WTC11 (cell line): ENCODE measurements at regions not wholly inside any gene's neighbourhood (a gene's known extent, or its start where the extent isn't known, plus 50 kb on each side); places are given as distances from the start of the nearest gene placed in this dataset.

Source experiments
- ATAC-seq: fragments of 200-7000 bp; cut with Tn5 transposase; 2 replicates; pipeline ENCODE4 v1.10.0; 2021; ENCODE audit warnings: mild to moderate bottlenecking, moderate library complexity
- CTCF ChIA-PET: fragments of 300-600 bp; sonication (Branson Sonifier 250); formaldehyde crosslinking; loops from one replicate; lab custom pipeline; 2021; ENCODE audit warnings: antibody characterized with exemption; lab: Charles Lee
- POLR2A ChIA-PET: fragments of 350-600 bp; sonication (Branson Sonifier 250); formaldehyde crosslinking; loops from one replicate; lab custom pipeline; 2021; ENCODE audit warnings: antibody characterized with exemption; lab: Charles Lee
- DNase-seq: peaks from one replicate; pipeline ENCODE4 v3.0.0; 2021; ENCODE audit warnings: low spot score
- H3K27ac Mint-ChIP-seq: 2 replicates; pipeline ENCODE4 v1.8.0; 2021; ENCODE audit warnings: mixed read lengths
- H3K27me3 Mint-ChIP-seq: 2 replicates; pipeline ENCODE4 v1.8.0; 2021; ENCODE audit warnings: low read depth, mild to moderate bottlenecking, moderate library complexity, mixed read lengths
- H3K36me3 Mint-ChIP-seq: 2 replicates; pipeline ENCODE4 v1.8.0; 2021; ENCODE audit warnings: mixed read lengths
- H3K4me1 Mint-ChIP-seq: 2 replicates; pipeline ENCODE4 v1.8.0; 2022; ENCODE audit warnings: mixed read lengths
- H3K4me3 Mint-ChIP-seq: 2 replicates; pipeline ENCODE4 v1.8.0; 2021; ENCODE audit warnings: mild to moderate bottlenecking, moderate library complexity, mixed read lengths
- H3K9me3 Mint-ChIP-seq: 2 replicates; pipeline ENCODE4 v1.8.0; 2021; ENCODE audit warnings: mixed read lengths
- CREB1 ChIP-seq: sonication (generic); formaldehyde crosslinking; IDR thresholded peaks from 2 replicates; pipeline ENCODE4 v1.8.0; 2023; ENCODE audit warnings: mild to moderate bottlenecking, missing genetic modification reagents
- EMX1 ChIP-seq: fragments of 250-450 bp; sonication (Bioruptor Pico); IDR thresholded peaks from 2 replicates; pipeline ENCODE4 v1.8.0; 2021; ENCODE audit warnings: mild to moderate bottlenecking
- GABPB1 ChIP-seq: sonication (generic); formaldehyde crosslinking; IDR thresholded peaks from 2 replicates; pipeline ENCODE4 v1.8.1; 2023; ENCODE audit warnings: mild to moderate bottlenecking, missing genetic modification reagents
- NFE2L1 ChIP-seq: sonication (generic); formaldehyde crosslinking; IDR thresholded peaks from 2 replicates; pipeline ENCODE4 v1.8.1; 2023; ENCODE audit warnings: missing genetic modification reagents
- SOX15 ChIP-seq: fragments of 250-450 bp; sonication (Bioruptor Pico); IDR thresholded peaks from 2 replicates; pipeline ENCODE4 v1.9.0; 2021; ENCODE audit warnings: mild to moderate bottlenecking
- TP53 ChIP-seq: sonication (generic); formaldehyde crosslinking; IDR thresholded peaks from 2 replicates; pipeline ENCODE4 v1.8.1; 2023; ENCODE audit warnings: mild to moderate bottlenecking, missing genetic modification reagents
- ZNF396 ChIP-seq: fragments of 250-450 bp; sonication (Bioruptor Pico); IDR thresholded peaks from 2 replicates; pipeline ENCODE4 v1.8.0; 2021; ENCODE audit warnings: mild to moderate bottlenecking, moderate library complexity, borderline replicate concordance
- ZNF416 ChIP-seq: fragments of 250-450 bp; sonication (Bioruptor Pico); IDR thresholded peaks from 2 replicates; pipeline ENCODE4 v1.9.0; 2021; ENCODE audit warnings: mild to moderate bottlenecking, inconsistent platforms
- ZNF423 ChIP-seq: fragments of 250-450 bp; sonication (Bioruptor Pico); IDR thresholded peaks from 2 replicates; pipeline ENCODE4 v2.1.2; 2022; ENCODE audit warnings: mild to moderate bottlenecking, moderate library complexity
- ZNF671 ChIP-seq: fragments of 250-450 bp; sonication (Bioruptor Pico); IDR thresholded peaks from 2 replicates; pipeline ENCODE4 v1.8.0; 2021; ENCODE audit warnings: mild to moderate bottlenecking
- TF ChIP-seq, protein P1 (sequence below): sonication (generic); formaldehyde crosslinking; conservative IDR thresholded peaks from 2 replicates; pipeline ENCODE4 v1.8.1; 2023; ENCODE audit warnings: mild to moderate bottlenecking, low read depth, missing genetic modification reagents, moderate library complexity
- TF ChIP-seq, protein P2 (sequence below): fragments of 250-450 bp; sonication (Bioruptor Pico); IDR thresholded peaks from 2 replicates; pipeline ENCODE4 v1.9.0; 2021; ENCODE audit warnings: mild to moderate bottlenecking, borderline replicate concordance
- TF ChIP-seq, protein P3 (sequence below): sonication (generic); formaldehyde crosslinking; IDR thresholded peaks from 2 replicates; pipeline ENCODE4 v1.8.0; 2022; ENCODE audit warnings: mild to moderate bottlenecking, missing genetic modification reagents
- TF ChIP-seq, protein P4 (sequence below): sonication (generic); formaldehyde crosslinking; IDR thresholded peaks from 2 replicates; pipeline ENCODE4 v1.8.1; 2022; ENCODE audit warnings: mild to moderate bottlenecking, missing genetic modification reagents, moderate library complexity, borderline replicate concordance
- TF ChIP-seq, protein P5 (sequence below): sonication (generic); formaldehyde crosslinking; IDR thresholded peaks from 2 replicates; pipeline ENCODE4 v1.8.1; 2022; ENCODE audit warnings: missing genetic modification reagents, borderline replicate concordance

DNA sequence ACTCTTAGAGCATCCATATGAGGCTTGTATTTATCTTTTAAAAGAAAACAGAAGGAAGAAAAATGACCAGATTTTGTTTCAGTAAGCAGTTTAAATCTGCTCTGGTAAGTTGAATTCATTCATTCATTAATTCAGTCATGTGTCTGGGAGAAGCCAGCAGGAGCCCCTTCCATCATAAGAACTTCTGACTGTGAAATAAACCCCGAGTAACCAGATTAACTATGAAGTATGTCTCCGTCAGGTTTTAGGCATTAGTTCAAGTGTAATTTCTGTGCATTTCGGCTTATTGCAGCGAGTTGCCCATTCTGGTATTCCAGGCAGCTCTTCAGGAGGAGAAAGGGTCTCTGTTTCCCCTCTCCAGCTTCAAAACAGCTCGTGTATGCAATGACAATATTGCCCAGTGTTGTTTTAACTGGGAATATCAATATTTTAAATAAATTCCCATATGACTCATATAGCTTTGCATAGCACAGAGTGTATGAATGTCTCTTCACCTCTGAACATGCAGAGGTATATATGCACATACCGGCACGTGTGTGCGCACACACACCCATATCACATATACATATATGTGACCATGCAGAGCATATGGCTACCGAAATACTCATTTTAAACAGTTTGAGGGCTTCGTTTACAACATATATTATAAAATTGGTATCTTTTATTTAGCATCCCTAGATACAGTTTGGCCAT, 255.3 kb downstream of the BCOR start:
- Mint-ChIP-seq H3K4me3 (no peak overlapping the region), H3K27ac (no peak overlapping the region), H3K27me3 (no peaks in the 10 kb centered on the region; the same call in 1 of the 2 replicates), H3K4me1 (peaks cover 33% of the 10 kb centered on the region), H3K9me3 (peaks cover 4% of the 10 kb centered on the region), H3K36me3 (no peaks in the 10 kb centered on the region)
- TF ChIP-seq SOX15 (CRISPR knock-in tag) (no peak), EMX1 (no peak), ZNF416 (CRISPR knock-in tag) (no peak), NFE2L1 (no peak), TP53 (CRISPR knock-in tag) (no peak)
- TF ChIP-seq, protein P1, sequence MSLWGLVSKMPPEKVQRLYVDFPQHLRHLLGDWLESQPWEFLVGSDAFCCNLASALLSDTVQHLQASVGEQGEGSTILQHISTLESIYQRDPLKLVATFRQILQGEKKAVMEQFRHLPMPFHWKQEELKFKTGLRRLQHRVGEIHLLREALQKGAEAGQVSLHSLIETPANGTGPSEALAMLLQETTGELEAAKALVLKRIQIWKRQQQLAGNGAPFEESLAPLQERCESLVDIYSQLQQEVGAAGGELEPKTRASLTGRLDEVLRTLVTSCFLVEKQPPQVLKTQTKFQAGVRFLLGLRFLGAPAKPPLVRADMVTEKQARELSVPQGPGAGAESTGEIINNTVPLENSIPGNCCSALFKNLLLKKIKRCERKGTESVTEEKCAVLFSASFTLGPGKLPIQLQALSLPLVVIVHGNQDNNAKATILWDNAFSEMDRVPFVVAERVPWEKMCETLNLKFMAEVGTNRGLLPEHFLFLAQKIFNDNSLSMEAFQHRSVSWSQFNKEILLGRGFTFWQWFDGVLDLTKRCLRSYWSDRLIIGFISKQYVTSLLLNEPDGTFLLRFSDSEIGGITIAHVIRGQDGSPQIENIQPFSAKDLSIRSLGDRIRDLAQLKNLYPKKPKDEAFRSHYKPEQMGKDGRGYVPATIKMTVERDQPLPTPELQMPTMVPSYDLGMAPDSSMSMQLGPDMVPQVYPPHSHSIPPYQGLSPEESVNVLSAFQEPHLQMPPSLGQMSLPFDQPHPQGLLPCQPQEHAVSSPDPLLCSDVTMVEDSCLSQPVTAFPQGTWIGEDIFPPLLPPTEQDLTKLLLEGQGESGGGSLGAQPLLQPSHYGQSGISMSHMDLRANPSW: no peak
- TF ChIP-seq, protein P2, sequence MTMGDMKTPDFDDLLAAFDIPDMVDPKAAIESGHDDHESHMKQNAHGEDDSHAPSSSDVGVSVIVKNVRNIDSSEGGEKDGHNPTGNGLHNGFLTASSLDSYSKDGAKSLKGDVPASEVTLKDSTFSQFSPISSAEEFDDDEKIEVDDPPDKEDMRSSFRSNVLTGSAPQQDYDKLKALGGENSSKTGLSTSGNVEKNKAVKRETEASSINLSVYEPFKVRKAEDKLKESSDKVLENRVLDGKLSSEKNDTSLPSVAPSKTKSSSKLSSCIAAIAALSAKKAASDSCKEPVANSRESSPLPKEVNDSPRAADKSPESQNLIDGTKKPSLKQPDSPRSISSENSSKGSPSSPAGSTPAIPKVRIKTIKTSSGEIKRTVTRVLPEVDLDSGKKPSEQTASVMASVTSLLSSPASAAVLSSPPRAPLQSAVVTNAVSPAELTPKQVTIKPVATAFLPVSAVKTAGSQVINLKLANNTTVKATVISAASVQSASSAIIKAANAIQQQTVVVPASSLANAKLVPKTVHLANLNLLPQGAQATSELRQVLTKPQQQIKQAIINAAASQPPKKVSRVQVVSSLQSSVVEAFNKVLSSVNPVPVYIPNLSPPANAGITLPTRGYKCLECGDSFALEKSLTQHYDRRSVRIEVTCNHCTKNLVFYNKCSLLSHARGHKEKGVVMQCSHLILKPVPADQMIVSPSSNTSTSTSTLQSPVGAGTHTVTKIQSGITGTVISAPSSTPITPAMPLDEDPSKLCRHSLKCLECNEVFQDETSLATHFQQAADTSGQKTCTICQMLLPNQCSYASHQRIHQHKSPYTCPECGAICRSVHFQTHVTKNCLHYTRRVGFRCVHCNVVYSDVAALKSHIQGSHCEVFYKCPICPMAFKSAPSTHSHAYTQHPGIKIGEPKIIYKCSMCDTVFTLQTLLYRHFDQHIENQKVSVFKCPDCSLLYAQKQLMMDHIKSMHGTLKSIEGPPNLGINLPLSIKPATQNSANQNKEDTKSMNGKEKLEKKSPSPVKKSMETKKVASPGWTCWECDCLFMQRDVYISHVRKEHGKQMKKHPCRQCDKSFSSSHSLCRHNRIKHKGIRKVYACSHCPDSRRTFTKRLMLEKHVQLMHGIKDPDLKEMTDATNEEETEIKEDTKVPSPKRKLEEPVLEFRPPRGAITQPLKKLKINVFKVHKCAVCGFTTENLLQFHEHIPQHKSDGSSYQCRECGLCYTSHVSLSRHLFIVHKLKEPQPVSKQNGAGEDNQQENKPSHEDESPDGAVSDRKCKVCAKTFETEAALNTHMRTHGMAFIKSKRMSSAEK: no peak
- CTCF ChIA-PET: interaction anchor here (1.3 kb wide), 1 partner anchor 112 kb away, joined by 5 read pairs; no protein-coding TSS in a partner anchor
- DNase-seq (no peak), ATAC-seq (no peak)
- POLR2A ChIA-PET: no interaction called here

DNA sequence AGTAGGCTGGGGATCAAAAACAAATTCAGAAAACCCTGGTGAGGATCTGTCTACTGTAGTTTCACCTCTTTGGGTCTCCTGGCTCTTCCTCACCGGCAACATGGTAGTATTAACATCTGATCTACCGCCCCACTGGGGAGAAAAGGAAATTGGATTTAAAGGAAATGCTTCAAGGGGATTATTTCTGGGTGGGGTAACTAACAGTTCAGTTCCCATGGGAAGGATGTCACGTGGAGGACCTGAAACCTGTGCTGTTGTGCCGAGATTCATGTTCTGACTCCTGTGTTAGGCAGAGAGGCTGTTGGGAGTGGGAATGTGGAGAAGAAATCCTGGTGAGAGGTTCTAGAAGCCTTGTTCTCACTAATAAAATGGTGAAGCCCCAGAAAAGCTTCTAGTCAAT, 254.4 kb downstream of the BCOR start:
- ATAC-seq (no peak), DNase-seq (no peak)
- no peak overlapping the region for H3K27ac Mint-ChIP-seq
- H3K36me3 Mint-ChIP-seq: no peaks in the 10 kb centered on the region
- H3K4me1 Mint-ChIP-seq: peaks cover 35% of the 10 kb centered on the region
- no peak overlapping the region for H3K4me3 Mint-ChIP-seq
- H3K9me3 Mint-ChIP-seq: peaks cover 4% of the 10 kb centered on the region
- CTCF ChIA-PET: no interaction called here
- POLR2A ChIA-PET: no interaction called here
- TF ChIP-seq, protein P3, sequence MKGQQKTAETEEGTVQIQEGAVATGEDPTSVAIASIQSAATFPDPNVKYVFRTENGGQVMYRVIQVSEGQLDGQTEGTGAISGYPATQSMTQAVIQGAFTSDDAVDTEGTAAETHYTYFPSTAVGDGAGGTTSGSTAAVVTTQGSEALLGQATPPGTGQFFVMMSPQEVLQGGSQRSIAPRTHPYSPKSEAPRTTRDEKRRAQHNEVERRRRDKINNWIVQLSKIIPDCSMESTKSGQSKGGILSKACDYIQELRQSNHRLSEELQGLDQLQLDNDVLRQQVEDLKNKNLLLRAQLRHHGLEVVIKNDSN (CRISPR knock-in tag): no peak
- TF ChIP-seq, protein P4, sequence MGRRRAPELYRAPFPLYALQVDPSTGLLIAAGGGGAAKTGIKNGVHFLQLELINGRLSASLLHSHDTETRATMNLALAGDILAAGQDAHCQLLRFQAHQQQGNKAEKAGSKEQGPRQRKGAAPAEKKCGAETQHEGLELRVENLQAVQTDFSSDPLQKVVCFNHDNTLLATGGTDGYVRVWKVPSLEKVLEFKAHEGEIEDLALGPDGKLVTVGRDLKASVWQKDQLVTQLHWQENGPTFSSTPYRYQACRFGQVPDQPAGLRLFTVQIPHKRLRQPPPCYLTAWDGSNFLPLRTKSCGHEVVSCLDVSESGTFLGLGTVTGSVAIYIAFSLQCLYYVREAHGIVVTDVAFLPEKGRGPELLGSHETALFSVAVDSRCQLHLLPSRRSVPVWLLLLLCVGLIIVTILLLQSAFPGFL (CRISPR knock-in tag): no peak
- no peak for TF ChIP-seq CREB1 (CRISPR knock-in tag)
- no peaks in the 10 kb centered on the region; the same call in 1 of the 2 replicates for H3K27me3 Mint-ChIP-seq

DNA sequence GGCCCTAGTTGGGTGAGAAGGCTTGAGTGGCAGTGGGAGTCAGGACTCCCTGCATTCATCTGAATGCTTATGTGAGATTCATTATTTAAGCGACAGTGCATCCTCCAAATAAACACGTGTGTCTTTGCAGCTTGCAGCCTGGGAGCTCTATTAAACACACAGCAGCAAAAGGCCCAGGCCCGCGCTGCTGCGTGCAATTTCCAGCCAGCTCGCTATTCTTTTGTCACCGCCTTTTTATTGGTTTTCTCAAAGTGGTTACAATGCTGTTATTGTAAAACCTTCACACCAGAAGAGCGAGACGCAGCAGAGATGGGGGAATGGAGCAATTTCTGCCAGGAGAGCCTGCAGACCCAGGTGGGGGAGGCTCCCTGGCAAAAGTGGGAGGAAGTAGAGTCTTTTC, 252.5 kb downstream of the BCOR start:
- Mint-ChIP-seq H3K27me3 (no peaks in the 10 kb centered on the region; the same call in 1 of the 2 replicates), H3K4me1 (peaks cover 44% of the 10 kb centered on the region), H3K4me3 (no peak overlapping the region), H3K9me3 (peaks cover 4% of the 10 kb centered on the region), H3K36me3 (no peaks in the 10 kb centered on the region), H3K27ac (no peak overlapping the region)
- TF ChIP-seq ZNF423 (no peak), ZNF671 (CRISPR knock-in tag) (no peak), ZNF396 (no peak), GABPB1 (CRISPR knock-in tag) (no peak)
- TF ChIP-seq, protein P5, sequence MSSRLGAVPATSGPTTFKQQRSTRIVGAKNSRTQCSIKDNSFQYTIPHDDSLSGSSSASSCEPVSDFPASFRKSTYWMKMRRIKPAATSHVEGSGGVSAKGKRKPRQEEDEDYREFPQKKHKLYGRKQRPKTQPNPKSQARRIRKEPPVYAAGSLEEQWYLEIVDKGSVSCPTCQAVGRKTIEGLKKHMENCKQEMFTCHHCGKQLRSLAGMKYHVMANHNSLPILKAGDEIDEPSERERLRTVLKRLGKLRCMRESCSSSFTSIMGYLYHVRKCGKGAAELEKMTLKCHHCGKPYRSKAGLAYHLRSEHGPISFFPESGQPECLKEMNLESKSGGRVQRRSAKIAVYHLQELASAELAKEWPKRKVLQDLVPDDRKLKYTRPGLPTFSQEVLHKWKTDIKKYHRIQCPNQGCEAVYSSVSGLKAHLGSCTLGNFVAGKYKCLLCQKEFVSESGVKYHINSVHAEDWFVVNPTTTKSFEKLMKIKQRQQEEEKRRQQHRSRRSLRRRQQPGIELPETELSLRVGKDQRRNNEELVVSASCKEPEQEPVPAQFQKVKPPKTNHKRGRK (CRISPR knock-in tag): no peak
- no peak for ATAC-seq
- no peak for DNase-seq
- ChIA-PET POLR2A (no interaction called here), CTCF (no interaction called here)
